Cardiac fibroblast (primary cell): ENCODE measurements at regions not wholly inside any gene's neighbourhood (a gene's known extent, or its start where the extent isn't known, plus 50 kb on each side); places are given as distances from the start of the nearest gene placed in this dataset.

Experiments used
- DNase-seq, 2 donors: peaks; one replicate each; pipeline versions ENCODE4 v3.0.0 to v3.0.0-alpha.2; 2010; ENCODE audit warnings: low read depth in 2 of 2
- H3K4me3 ChIP-seq, 2 donors: replicated peaks in 1 of 2; 1 replicate in 1 of 2; 2 replicates in 1 of 2; pipeline ENCODE4 v1.5.1; 2011; ENCODE audit warnings: low read depth in 2 of 2, low read length in 2 of 2, mild to moderate bottlenecking in 2 of 2, moderate library complexity in 1 of 2
- CTCF ChIP-seq: IDR thresholded peaks from one replicate; pipeline ENCODE4 v1.5.1; 2011; ENCODE audit warnings: low read depth, mild to moderate bottlenecking, low read length, inconsistent platforms

GRCh38 chr16:73378471-73378870 lies 330.5 kb upstream of the ZFHX3 start:
- TF ChIP-seq CTCF, result no peak
- no peak overlapping the region for H3K4me3 ChIP-seq
- DNase-seq, result no peak

GRCh38 chr16:73371584-73372319 lies 323.8 kb upstream of the ZFHX3 start:
- DNase-seq, result no peak
- H3K4me3 ChIP-seq, result no peak overlapping the region
- no peak for TF ChIP-seq CTCF

- no peak overlapping the region for H3K4me3 ChIP-seq
- no peak for TF ChIP-seq CTCF
- DNase-seq, result no peak
Observed at GRCh38 chr16:73369851-73370250, 321.9 kb upstream of the ZFHX3 start.

GRCh38 chr16:73368715-73369114 lies 320.8 kb upstream of the ZFHX3 start:
- TF ChIP-seq CTCF, result no peak
- no peak for DNase-seq
- no peak overlapping the region for H3K4me3 ChIP-seq

GRCh38 chr16:73365016-73365551 lies 317.2 kb upstream of the ZFHX3 start:
- peak in 1 of 2 donors; percentile 5 for DNase-seq
- TF ChIP-seq CTCF, result no peak
- H3K4me3 ChIP-seq, result no peak overlapping the region

GRCh38 chr16:73364413-73364812 lies 316.5 kb upstream of the ZFHX3 start:
- H3K4me3 ChIP-seq, result no peak overlapping the region
- TF ChIP-seq CTCF, result no peak
- DNase-seq, result no peak
